HUDEP-2 (cell line): ENCODE measurements at regions not wholly inside any gene's neighbourhood (a gene's known extent, or its start where the extent isn't known, plus 50 kb on each side); places are given as distances from the start of the nearest gene placed in this dataset.
"Not testable (repeated sequence)": the region's sequence is repeated elsewhere in the genome, so short reads cannot be mapped to it uniquely, and the experiment has no call there.

Experiments
- DNase-seq, 76 experiments: peaks; one replicate each; lab custom pipeline; 2025; ENCODE audit not compliant: unreplicated experiment in 76 of 76; lab: John Stamatoyannopoulos, UW

GRCh38 chrX:150273575-150274294, 89.4 kb upstream of the MAMLD1 start:
- DNase-seq = not testable (repeated sequence)

GRCh38 chrX:150282953-150283352, 80.2 kb upstream of the MAMLD1 start:
- peak in 1 of 76 experiments; percentile 1 for DNase-seq

GRCh38 chrX:150291014-150291413, 72.1 kb upstream of the MAMLD1 start:
- no peak for DNase-seq

GRCh38 chrX:150293311-150294013, 69.7 kb upstream of the MAMLD1 start:
- DNase-seq = no peak

- no peak for DNase-seq
Observed at GRCh38 chrX:150298841-150299551, 64.1 kb upstream of the MAMLD1 start.

GRCh38 chrX:150299579-150299978, 63.5 kb upstream of the MAMLD1 start:
- DNase-seq = no peak

- DNase-seq = no peak
Observed at GRCh38 chrX:150303386-150304097, 59.6 kb upstream of the MAMLD1 start.

- no peak for DNase-seq
Observed at GRCh38 chrX:150306002-150306401, 57.1 kb upstream of the MAMLD1 start.

GRCh38 chrX:150308041-150308440, 55.1 kb upstream of the MAMLD1 start:
- DNase-seq = no peak

- no peak for DNase-seq
Observed at GRCh38 chrX:150308532-150309157, 54.5 kb upstream of the MAMLD1 start.

- no peak for DNase-seq
Observed at GRCh38 chrX:150310417-150310816, 52.7 kb upstream of the MAMLD1 start.

- no peak for DNase-seq
Observed at GRCh38 chrX:150310881-150311280, 52.2 kb upstream of the MAMLD1 start.

GRCh38 chrX:150312931-150313330, 50.2 kb upstream of the MAMLD1 start:
- no peak for DNase-seq
